Left lung (tissue), 4 donors: ENCODE measurements at regions not wholly inside any gene's neighbourhood (a gene's known extent, or its start where the extent isn't known, plus 50 kb on each side); places are given as distances from the start of the nearest gene placed in this dataset.

Source experiments
- ATAC-seq: fragments of 200-7000 bp; cut with Tn5 transposase; one replicate; pipeline ENCODE4 v1.9.1; 2020; ENCODE audit warnings: moderate library complexity
- DNase-seq, 4 donors: peaks; one replicate each; pipeline ENCODE4 v3.0.0-alpha.2; 2013 to 2020
- H3K27ac ChIP-seq, 2 donors: fragments of 200-600 bp; sonication (generic) in 1 of 2; one replicate each; pipeline versions ENCODE4 v1.5.0 to v1.8.0; 2020 to 2021
- H3K27me3 ChIP-seq, 2 donors: fragments of 200-600 bp; sonication (generic) in 1 of 2; one replicate each; pipeline versions ENCODE4 v1.5.0 to v1.8.0; 2020 to 2021
- H3K36me3 ChIP-seq, 2 donors: fragments of 200-600 bp; sonication (generic) in 1 of 2; one replicate each; pipeline versions ENCODE4 v1.5.0 to v1.8.0; 2020 to 2021
- H3K4me1 ChIP-seq, 2 donors: fragments of 200-600 bp; one replicate each; pipeline ENCODE4 v1.8.0; 2021
- H3K4me3 ChIP-seq, 2 donors: fragments of 200-600 bp; sonication (generic) in 1 of 2; one replicate each; pipeline versions ENCODE4 v1.5.0 to v1.8.0; 2020 to 2021; ENCODE audit warnings: mild to moderate bottlenecking in 1 of 2
- H3K9me3 ChIP-seq, 2 donors: fragments of 200-600 bp; sonication (generic) in 1 of 2; one replicate each; pipeline versions ENCODE4 v1.5.0 to v1.8.0; 2020 to 2021
- intact Hi-C, 2 donors: fragments of 100-400 bp; cut with DNase I; formaldehyde crosslinking; loops; one replicate each; pipeline versions ENCODE4 v1.11.2 to v1.14.2; 2022
- TF ChIP-seq, protein P1 (sequence below), 2 donors: fragments of 200-600 bp; sonication (generic) in 1 of 2; IDR thresholded peaks; one replicate each; pipeline versions ENCODE4 v1.5.0 to v1.8.0; 2021; ENCODE audit warnings: antibody characterized with exemption in 2 of 2
- donor health status: DM: no; HTN: yes; CAD: no.
- donor health status: DM: no; HTN: no; CAD: no.

DNA sequence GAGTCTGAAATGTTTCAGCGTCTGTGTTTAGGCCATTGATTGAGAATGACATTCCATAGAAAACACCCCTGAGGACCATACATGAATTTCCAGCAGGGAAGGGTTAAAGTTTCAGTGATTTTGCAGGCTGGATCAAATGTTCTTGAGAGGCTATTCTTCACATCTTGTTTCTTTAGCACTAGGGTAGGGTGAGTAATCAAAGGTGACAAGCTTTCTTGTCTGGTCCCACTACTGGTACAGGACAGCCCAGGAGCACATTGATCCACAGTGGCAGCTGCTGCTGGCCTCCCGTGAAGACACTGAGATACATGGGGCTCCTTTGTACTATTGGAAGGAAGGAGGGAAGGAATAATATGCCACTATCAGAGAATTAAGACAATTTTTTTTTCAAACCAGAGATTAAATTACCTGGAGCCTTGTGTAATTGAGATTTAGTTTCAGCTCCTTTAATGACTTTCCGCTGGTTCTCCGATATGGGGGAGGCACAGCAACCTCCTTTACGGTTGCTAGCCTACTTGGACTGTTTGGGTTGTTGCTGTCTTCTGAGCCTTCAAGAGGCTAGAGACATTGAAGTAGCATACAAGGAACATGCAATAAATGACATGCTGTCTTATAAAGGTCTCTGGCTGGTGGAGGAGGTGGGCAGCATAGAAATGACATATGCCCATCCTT lies 368.9 kb downstream of the SOX11 start:
- no peaks in the 10 kb centered on the region for H3K4me1 ChIP-seq
- intact Hi-C loops, result no loop called here
- H3K4me3 ChIP-seq, result no peak overlapping the region
- TF ChIP-seq, protein P1, sequence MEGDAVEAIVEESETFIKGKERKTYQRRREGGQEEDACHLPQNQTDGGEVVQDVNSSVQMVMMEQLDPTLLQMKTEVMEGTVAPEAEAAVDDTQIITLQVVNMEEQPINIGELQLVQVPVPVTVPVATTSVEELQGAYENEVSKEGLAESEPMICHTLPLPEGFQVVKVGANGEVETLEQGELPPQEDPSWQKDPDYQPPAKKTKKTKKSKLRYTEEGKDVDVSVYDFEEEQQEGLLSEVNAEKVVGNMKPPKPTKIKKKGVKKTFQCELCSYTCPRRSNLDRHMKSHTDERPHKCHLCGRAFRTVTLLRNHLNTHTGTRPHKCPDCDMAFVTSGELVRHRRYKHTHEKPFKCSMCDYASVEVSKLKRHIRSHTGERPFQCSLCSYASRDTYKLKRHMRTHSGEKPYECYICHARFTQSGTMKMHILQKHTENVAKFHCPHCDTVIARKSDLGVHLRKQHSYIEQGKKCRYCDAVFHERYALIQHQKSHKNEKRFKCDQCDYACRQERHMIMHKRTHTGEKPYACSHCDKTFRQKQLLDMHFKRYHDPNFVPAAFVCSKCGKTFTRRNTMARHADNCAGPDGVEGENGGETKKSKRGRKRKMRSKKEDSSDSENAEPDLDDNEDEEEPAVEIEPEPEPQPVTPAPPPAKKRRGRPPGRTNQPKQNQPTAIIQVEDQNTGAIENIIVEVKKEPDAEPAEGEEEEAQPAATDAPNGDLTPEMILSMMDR (IDR thresholded peaks at IDR 0.05), result no peak
- no peaks in the 10 kb centered on the region for H3K36me3 ChIP-seq
- ATAC-seq, result no peak
- no peak for DNase-seq
- H3K27me3 ChIP-seq, result no peaks in the 10 kb centered on the region
- no peak overlapping the region for H3K27ac ChIP-seq
- H3K9me3 ChIP-seq, result no peaks in the 10 kb centered on the region

DNA sequence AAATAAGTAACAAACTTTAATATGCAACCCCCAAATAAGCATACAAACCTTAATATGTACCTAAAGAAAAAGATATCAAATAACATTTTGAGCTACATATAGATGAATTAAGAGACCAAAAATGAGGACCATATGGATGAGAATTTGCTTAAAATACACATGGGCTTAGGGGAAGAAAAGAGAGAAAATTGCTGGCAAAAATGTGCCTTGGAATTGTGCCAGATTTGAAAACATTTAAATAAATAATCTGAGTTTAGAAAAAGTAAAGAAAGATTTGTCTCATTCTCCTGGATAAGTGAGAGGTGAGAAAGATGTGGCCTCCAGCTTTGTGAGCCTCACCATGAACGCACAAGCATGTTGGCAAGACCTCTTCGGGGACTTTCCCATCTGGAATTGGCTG lies 372.6 kb downstream of the SOX11 start:
- Histone ChIP-seq H3K9me3 (no peaks in the 10 kb centered on the region), H3K27me3 (no peaks in the 10 kb centered on the region), H3K4me1 (no peaks in the 10 kb centered on the region), H3K4me3 (no peak overlapping the region), H3K27ac (no peak overlapping the region), H3K36me3 (no peaks in the 10 kb centered on the region)
- ATAC-seq (no peak), DNase-seq (no peak)
- TF ChIP-seq, protein P1 (IDR thresholded peaks at IDR 0.05), result no peak
- intact Hi-C loops, result no loop called here

DNA sequence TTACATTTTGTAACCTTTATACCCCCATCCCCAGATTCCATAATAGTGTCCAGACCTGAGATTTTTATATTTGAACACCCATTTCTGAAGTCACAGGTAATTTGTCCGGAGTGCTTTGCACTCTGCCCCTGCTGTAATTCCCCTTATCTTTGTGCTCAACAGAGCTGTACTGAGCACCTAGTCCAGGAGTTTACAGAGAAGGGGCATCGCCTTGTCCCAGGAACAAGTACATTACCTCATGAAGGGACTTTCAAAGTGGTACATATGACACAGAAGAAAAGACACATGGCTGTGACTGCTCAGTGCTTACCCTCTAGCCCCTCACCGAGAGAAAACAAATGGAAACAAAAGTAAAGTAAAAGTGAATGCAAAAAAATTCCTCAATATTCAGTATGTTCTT lies 373.5 kb downstream of the SOX11 start:
- H3K4me1 ChIP-seq, result no peaks in the 10 kb centered on the region
- H3K4me3 ChIP-seq, result no peak overlapping the region
- no peak overlapping the region for H3K27ac ChIP-seq
- TF ChIP-seq, protein P1 (IDR thresholded peaks at IDR 0.05), result no peak
- H3K9me3 ChIP-seq, result no peaks in the 10 kb centered on the region
- H3K27me3 ChIP-seq, result no peaks in the 10 kb centered on the region
- intact Hi-C loops, result no loop called here
- ATAC-seq (no peak), DNase-seq (no peak)
- no peaks in the 10 kb centered on the region for H3K36me3 ChIP-seq

DNA sequence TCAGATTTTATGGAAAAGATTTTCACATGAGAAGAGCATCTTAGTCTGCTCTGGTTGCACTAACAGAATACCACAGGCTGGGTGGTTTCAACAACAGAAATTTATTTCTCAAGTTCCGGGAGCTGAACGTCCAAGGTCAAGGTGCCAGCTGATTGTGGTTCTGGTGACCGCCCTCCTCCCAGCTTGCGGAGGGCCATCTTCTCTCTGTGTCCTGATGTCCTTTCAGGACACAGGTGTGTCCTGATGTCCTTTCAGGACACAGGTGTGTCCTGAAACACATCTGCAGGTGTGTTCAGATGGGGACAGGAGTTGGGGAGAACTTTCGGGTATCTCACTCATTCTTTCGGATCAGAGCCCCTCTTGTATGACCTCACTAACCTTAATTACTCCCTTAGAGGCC lies 374.9 kb downstream of the SOX11 start:
- ATAC-seq (no peak), DNase-seq (no peak)
- H3K36me3 ChIP-seq, result no peaks in the 10 kb centered on the region
- no peaks in the 10 kb centered on the region for H3K27me3 ChIP-seq
- H3K27ac ChIP-seq, result no peak overlapping the region
- TF ChIP-seq, protein P1 (IDR thresholded peaks at IDR 0.05), result no peak
- H3K4me1 ChIP-seq, result no peaks in the 10 kb centered on the region
- H3K4me3 ChIP-seq, result no peak overlapping the region
- intact Hi-C loops, result no loop called here
- H3K9me3 ChIP-seq, result no peaks in the 10 kb centered on the region

DNA sequence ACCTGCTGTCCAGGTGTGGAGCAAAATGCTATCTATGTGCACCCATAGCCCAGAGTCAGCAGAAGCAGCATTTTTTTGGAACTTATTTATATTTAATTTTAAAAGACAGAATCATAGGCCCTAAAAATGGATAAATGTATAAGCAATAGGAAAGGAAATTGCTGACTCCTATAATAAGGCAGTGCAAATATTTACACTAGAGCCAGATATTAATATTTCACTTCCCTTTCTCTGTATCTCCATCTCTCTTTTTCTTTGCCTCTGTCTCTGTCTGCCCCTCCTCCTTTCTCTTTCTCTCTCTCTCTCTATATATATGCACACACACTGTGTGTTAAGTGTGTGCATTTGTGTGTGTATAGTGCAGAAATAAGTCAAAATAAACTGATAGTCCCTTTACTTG lies 375.6 kb downstream of the SOX11 start:
- ATAC-seq (no peak), DNase-seq (no peak)
- no peaks in the 10 kb centered on the region for H3K9me3 ChIP-seq
- H3K4me3 ChIP-seq, result no peak overlapping the region
- H3K27me3 ChIP-seq, result no peaks in the 10 kb centered on the region
- no peaks in the 10 kb centered on the region for H3K4me1 ChIP-seq
- no peaks in the 10 kb centered on the region for H3K36me3 ChIP-seq
- H3K27ac ChIP-seq, result no peak overlapping the region
- intact Hi-C loops, result no loop called here
- TF ChIP-seq, protein P1 (IDR thresholded peaks at IDR 0.05), result no peak
